ENCODE measurements at regions not wholly inside any gene's neighbourhood (a gene's known extent, or its start where the extent isn't known, plus 50 kb on each side); places are given as distances from the start of the nearest gene placed in this dataset.

- TF ChIP-seq CTCF (IDR thresholded peaks at IDR 0.05) = no peak
- TF ChIP-seq ELK1 (IDR thresholded peaks at IDR 0.05; ENCODE audit: low read depth, low read length) = no peak
- TF ChIP-seq KDM1A (IDR thresholded peaks at IDR 0.05; ENCODE audit: low read depth) = no peak
- no peak for TF ChIP-seq MAX (IDR thresholded peaks at IDR 0.05)
- TF ChIP-seq CHD2 (IDR thresholded peaks at IDR 0.05; ENCODE audit: low read length, partially characterized antibody) = no peak
- no peak for TF ChIP-seq FOSL2 (IDR thresholded peaks at IDR 0.05)
- TF ChIP-seq FOSL2 (CRISPR knock-in tag; IDR thresholded peaks at IDR 0.05) = no peak
- TF ChIP-seq POLR2AphosphoS2 (conservative IDR thresholded peaks at IDR 0.05; ENCODE audit: low read length) = no peak
- no peak for TF ChIP-seq POLR2A (IDR thresholded peaks at IDR 0.05; ENCODE audit: low read length)
- TF ChIP-seq RAD21 (conservative IDR thresholded peaks at IDR 0.05 in 1 of 2, IDR thresholded peaks at IDR 0.05 in 1 of 2) = no peak
- no peak for TF ChIP-seq RNF2 (IDR thresholded peaks at IDR 0.05; ENCODE audit: borderline replicate concordance, low read depth)
- TF ChIP-seq MYC (IDR thresholded peaks at IDR 0.05; ENCODE audit: borderline replicate concordance, low read length) = no peak
- TF ChIP-seq ESRRA (IDR thresholded peaks at IDR 0.05; ENCODE audit: borderline replicate concordance, low read length) = no peak
Observed at GRCh38 chr11:25602959-25603358, 729.0 kb upstream of the ANO3 start.

Measured in A549 (cell line).